ENCODE measurements at regions not wholly inside any gene's neighbourhood (a gene's known extent, or its start where the extent isn't known, plus 50 kb on each side); places are given as distances from the start of the nearest gene placed in this dataset.

DNA sequence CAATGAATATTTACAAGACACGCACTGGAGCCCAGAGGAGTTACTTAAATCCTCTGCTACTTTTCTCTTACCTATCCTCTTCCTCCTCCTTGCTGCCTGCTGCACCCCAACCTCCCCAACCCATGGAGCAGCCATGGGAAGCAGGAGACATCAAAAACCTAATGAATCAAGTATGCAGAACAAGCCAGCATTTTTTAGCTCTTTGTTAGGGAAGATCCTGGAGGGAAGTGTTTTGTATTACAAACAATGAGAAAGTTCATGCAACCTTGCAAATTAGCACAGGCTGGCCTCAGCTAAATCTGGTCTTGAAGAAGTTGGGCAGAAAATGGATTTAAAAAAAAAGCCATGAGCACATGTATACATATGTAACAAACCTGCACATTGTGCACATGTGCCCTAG, 498.8 kb downstream of the KIF4B start:
- Histone ChIP-seq H3K4me3 (ENCODE audit: low read depth, low read length) (no peak overlapping the region), H3K27me3 (ENCODE audit: control insufficient read depth, insufficient read depth, low read length) (no peaks in the 10 kb centered on the region), H3K36me3 (ENCODE audit: control insufficient read depth, insufficient read depth, low read length) (no peaks in the 10 kb centered on the region)
- DNase-seq (ENCODE audit: low read depth): no peak
- FAIRE-seq: no peak
- TF ChIP-seq, protein P1, sequence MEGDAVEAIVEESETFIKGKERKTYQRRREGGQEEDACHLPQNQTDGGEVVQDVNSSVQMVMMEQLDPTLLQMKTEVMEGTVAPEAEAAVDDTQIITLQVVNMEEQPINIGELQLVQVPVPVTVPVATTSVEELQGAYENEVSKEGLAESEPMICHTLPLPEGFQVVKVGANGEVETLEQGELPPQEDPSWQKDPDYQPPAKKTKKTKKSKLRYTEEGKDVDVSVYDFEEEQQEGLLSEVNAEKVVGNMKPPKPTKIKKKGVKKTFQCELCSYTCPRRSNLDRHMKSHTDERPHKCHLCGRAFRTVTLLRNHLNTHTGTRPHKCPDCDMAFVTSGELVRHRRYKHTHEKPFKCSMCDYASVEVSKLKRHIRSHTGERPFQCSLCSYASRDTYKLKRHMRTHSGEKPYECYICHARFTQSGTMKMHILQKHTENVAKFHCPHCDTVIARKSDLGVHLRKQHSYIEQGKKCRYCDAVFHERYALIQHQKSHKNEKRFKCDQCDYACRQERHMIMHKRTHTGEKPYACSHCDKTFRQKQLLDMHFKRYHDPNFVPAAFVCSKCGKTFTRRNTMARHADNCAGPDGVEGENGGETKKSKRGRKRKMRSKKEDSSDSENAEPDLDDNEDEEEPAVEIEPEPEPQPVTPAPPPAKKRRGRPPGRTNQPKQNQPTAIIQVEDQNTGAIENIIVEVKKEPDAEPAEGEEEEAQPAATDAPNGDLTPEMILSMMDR (IDR thresholded peaks at IDR 0.05; ENCODE audit: insufficient read depth, low read length, severe bottlenecking): no peak

DNA sequence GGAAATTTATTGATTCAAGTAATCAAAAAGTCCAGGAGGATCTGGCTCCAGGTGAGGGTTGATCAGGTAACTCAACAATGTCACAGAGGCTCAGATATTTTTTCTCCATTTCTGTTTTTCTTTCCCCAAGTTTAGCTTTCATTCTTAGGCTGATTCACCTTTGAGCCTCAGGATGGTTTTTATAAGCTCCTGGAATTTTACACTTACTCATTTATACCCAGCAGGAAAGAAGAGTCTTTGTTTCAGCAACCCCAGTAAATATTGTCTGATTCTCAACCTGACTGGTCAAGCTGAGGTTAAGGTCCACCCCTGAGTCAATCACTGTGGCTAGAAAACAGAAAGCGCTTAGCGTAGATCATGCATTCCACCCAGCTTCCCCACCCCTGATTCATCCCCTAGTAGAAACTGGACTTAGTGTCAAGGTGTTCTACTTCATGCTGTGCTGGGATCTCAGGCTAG, 500.6 kb downstream of the KIF4B start:
- Histone ChIP-seq H3K27me3 (ENCODE audit: control insufficient read depth, insufficient read depth, low read length) (no peaks in the 10 kb centered on the region), H3K36me3 (ENCODE audit: control insufficient read depth, insufficient read depth, low read length) (no peaks in the 10 kb centered on the region), H3K4me3 (ENCODE audit: low read depth, low read length) (no peak overlapping the region)
- TF ChIP-seq, protein P1 (IDR thresholded peaks at IDR 0.05; ENCODE audit: insufficient read depth, low read length, severe bottlenecking): no peak
- no peak for DNase-seq (ENCODE audit: low read depth)
- FAIRE-seq: no peak

DNA sequence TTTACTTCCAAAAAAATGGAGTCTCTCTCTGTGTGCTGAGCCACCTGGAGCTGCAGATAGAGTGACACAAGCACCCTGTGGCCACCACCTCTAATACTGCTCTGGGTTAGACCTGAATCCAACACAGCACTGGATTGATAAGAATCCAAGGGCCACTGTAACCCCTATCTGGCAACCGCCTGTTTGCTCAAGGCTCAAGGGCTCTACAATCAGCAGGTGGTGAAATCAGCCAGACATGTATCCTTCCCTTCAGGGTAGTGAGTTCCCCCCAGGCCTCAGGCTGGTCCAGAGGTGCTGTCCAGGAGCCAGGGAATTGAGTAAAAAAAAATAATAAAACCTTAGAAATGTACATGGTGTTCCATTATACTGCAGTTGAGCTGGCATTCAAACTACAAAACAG, 509.0 kb downstream of the KIF4B start:
- TF ChIP-seq, protein P1 (IDR thresholded peaks at IDR 0.05; ENCODE audit: insufficient read depth, low read length, severe bottlenecking): no peak
- FAIRE-seq: no peak

DNA sequence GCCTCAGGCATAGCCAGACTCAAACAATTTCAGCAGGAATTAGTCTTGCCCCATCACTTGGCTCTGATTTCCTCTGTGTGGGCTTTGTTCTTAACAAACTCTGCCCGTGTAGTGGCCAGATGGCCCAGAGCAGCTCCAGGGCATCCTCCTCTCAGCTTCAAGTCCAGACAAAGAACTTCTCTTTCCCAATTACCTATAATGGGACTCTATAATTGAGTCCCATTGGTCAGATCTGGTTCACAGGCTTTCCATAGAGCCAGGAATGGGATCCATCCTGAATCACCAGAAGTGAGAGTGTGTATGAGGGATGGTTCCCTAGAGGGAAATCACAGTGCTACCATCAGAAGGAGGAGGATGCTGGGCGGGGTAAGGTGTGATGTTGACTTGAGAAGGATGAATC, 515.8 kb downstream of the KIF4B start:
- DNase-seq (ENCODE audit: low read depth): peak; percentile 58
- TF ChIP-seq, protein P1 (IDR thresholded peaks at IDR 0.05; ENCODE audit: insufficient read depth, low read length, severe bottlenecking): no peak
- no peak for FAIRE-seq
- no peaks in the 10 kb centered on the region for H3K27me3 ChIP-seq (ENCODE audit: control insufficient read depth, insufficient read depth, low read length)
- no peaks in the 10 kb centered on the region for H3K36me3 ChIP-seq (ENCODE audit: control insufficient read depth, insufficient read depth, low read length)
- H3K4me3 ChIP-seq (ENCODE audit: low read depth, low read length): no peak overlapping the region

More for the DNA sequence above, 509.0 kb downstream of the KIF4B start:
- no peak for DNase-seq (ENCODE audit: low read depth)
- H3K4me3 ChIP-seq (ENCODE audit: low read depth, low read length): no peak overlapping the region
- H3K27me3 ChIP-seq (ENCODE audit: control insufficient read depth, insufficient read depth, low read length): no peaks in the 10 kb centered on the region
- H3K36me3 ChIP-seq (ENCODE audit: control insufficient read depth, insufficient read depth, low read length): no peaks in the 10 kb centered on the region

DNA sequence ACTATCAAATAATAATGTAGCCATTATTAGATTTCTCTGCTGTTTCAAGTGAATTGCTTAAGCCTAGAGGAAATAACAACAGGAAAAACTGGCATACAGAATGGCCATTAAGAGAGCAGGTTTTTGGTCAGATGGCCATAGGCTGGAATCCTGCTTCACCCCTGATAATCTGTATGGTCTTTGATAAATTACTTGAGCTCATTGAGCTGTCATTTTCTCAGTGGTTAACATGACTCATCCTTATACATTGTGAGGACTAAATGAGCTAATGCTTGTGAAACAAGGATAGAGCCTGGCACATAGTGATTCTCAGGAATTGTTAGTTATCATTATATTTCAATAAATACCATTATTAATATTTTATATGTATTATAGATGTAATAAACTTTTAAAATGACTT, 516.5 kb downstream of the KIF4B start:
- no peaks in the 10 kb centered on the region for H3K36me3 ChIP-seq (ENCODE audit: control insufficient read depth, insufficient read depth, low read length)
- TF ChIP-seq, protein P1 (IDR thresholded peaks at IDR 0.05; ENCODE audit: insufficient read depth, low read length, severe bottlenecking): no peak
- no peaks in the 10 kb centered on the region for H3K27me3 ChIP-seq (ENCODE audit: control insufficient read depth, insufficient read depth, low read length)
- no peak for FAIRE-seq
- DNase-seq (ENCODE audit: low read depth): peak; percentile 45
- no peak overlapping the region for H3K4me3 ChIP-seq (ENCODE audit: low read depth, low read length)

DNA sequence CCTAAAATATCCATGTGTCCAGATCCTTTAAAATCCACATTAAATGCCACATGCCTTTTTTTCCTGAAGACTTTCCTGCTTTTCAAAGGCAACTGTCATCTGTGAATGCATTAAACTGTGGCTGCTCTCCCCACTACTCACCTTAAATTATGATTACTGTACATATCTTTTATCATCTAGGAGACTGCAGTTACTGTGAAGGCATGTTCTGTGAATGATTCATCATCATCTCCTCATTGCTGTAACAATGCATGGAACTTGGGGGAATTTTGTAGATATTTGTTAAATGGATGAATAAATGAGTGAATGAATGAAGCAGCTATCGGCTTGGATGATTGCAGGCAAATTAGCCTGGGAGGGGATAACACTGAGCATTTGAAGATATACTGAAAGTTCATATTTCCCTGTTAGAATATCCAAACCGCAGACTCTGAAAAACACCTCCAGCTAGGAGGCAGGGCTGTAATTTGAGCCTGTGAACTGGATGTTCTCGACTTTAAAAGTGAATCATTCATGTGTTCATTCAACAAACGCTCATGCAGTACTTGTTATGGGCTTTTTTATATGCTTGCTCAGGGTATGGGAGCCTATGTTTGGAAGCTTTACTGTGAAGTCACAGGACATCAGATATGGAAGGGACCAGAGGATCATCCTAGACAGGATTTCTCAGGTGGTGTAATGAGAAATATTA, 519.2 kb downstream of the KIF4B start:
- H3K27me3 ChIP-seq (ENCODE audit: control insufficient read depth, insufficient read depth, low read length): no peaks in the 10 kb centered on the region
- H3K36me3 ChIP-seq (ENCODE audit: control insufficient read depth, insufficient read depth, low read length): no peaks in the 10 kb centered on the region
- no peak for FAIRE-seq
- H3K4me3 ChIP-seq (ENCODE audit: low read depth, low read length): no peak overlapping the region
- peak; percentile 35 for DNase-seq (ENCODE audit: low read depth)
- TF ChIP-seq, protein P1 (IDR thresholded peaks at IDR 0.05; ENCODE audit: insufficient read depth, low read length, severe bottlenecking): no peak

Data from bronchial epithelial cell (primary cell).